Inflammatory macrophage treated with lipopolysaccharide for 1 hour (primary cell): ENCODE measurements at regions not wholly inside any gene's neighbourhood (a gene's known extent, or its start where the extent isn't known, plus 50 kb on each side); places are given as distances from the start of the nearest gene placed in this dataset.

ENCODE experiments used
- DNase-seq, 2 donors: peaks; one replicate each; pipeline ENCODE4 v3.0.0-alpha.2; 2020 to 2022

- DNase-seq: peak; percentile 18 to 32
Measured at GRCh38 chr9:38118862-38119438, 49.9 kb upstream of the SHB start.
